ENCODE measurements at regions not wholly inside any gene's neighbourhood (a gene's known extent, or its start where the extent isn't known, plus 50 kb on each side); places are given as distances from the start of the nearest gene placed in this dataset.

GRCh38 chr5:144093868-144094267 is 76.6 kb downstream of the YIPF5 start:
- peaks cover 13% of the 10 kb centered on the region for H3K4me1 Mint-ChIP-seq
- H3K9ac ChIP-seq (ENCODE audit: low read length) = no peak overlapping the region
- H3K79me2 ChIP-seq (ENCODE audit: control insufficient read depth, insufficient read depth, low read length) = no peaks in the 10 kb centered on the region
- H4K20me1 ChIP-seq (ENCODE audit: control insufficient read depth, insufficient read depth, low read length, poor library complexity, severe bottlenecking) = no peaks in the 10 kb centered on the region
- TF ChIP-seq CTCF (IDR thresholded peaks at IDR 0.05) = no peak
- TF ChIP-seq EZH2 (IDR thresholded peaks at IDR 0.05; ENCODE audit: borderline replicate concordance, insufficient read depth, low read depth, low read length, poor library complexity, severe bottlenecking) = no peak
- no peak overlapping the region for H3K27ac Mint-ChIP-seq
- no peak overlapping the region for H2AFZ ChIP-seq (ENCODE audit: insufficient read depth, low read depth, low read length, poor library complexity, severe bottlenecking)
- no peak for ATAC-seq (ENCODE audit: low read depth)
- no peaks in the 10 kb centered on the region for H3K27me3 ChIP-seq (replicated peaks in 1 of 4; ENCODE audit: control extremely low read depth in 1 of 4, control insufficient read depth in 3 of 4, insufficient read depth in 4 of 4, low read length in 3 of 4)
- H3K9me3 ChIP-seq (ENCODE audit: control extremely low read depth in 1 of 3, control insufficient read depth in 2 of 3, insufficient read depth in 1 of 3, low read length in 2 of 3) = peaks cover 0 to 2% (median 0%) of the 10 kb centered on the region in 3 donors
- peaks cover 4% of the 10 kb centered on the region for H3K9me3 Mint-ChIP-seq (ENCODE audit: insufficient read depth)
- H3K4me1 ChIP-seq (ENCODE audit: control insufficient read depth in 2 of 2, insufficient read depth in 2 of 2, low read length in 2 of 2) = peaks cover 2 to 11% of the 10 kb centered on the region in 2 donors
- no peaks in the 10 kb centered on the region for H3K36me3 ChIP-seq (replicated peaks in 1 of 2; ENCODE audit: control extremely low read depth in 1 of 2, control insufficient read depth in 1 of 2, extremely low read depth in 1 of 2, insufficient read depth in 2 of 2, low read length in 1 of 2)
- intact Hi-C loops (cut with micrococcal nuclease) = no loop called here
- POLR2A ChIA-PET = no interaction called here
- DNase-seq = no peak
- H3K27me3 Mint-ChIP-seq = peaks cover 3% of the 10 kb centered on the region
- CTCF ChIA-PET = no interaction called here
- no peak overlapping the region for H3K4me2 ChIP-seq (replicated peaks; ENCODE audit: low read depth, low read length, poor library complexity, severe bottlenecking)
- no peak overlapping the region for H3K27ac ChIP-seq (ENCODE audit: low read length in 2 of 2)
- no peak overlapping the region for H3K4me3 Mint-ChIP-seq
- H3K4me3 ChIP-seq (ENCODE audit: control extremely low read depth in 1 of 5, extremely low read depth in 1 of 5, insufficient read depth in 1 of 5, low read depth in 2 of 5, low read length in 4 of 5) = no peak overlapping the region
- WGBS (ENCODE audit: insufficient coverage) = no CpG with 5 or more reads among the region's 2 CpGs

- Histone ChIP-seq H3K4me2 (replicated peaks; ENCODE audit: low read depth, low read length, poor library complexity, severe bottlenecking) (no peak overlapping the region), H2AFZ (ENCODE audit: insufficient read depth, low read depth, low read length, poor library complexity, severe bottlenecking) (no peak overlapping the region), H3K4me1 (ENCODE audit: control insufficient read depth in 2 of 2, insufficient read depth in 2 of 2, low read length in 2 of 2) (no peaks in the 10 kb centered on the region), H3K9ac (ENCODE audit: low read length) (no peak overlapping the region), H3K9me3 (ENCODE audit: control extremely low read depth in 1 of 3, control insufficient read depth in 2 of 3, insufficient read depth in 1 of 3, low read length in 2 of 3) (no peaks in the 10 kb centered on the region), H3K27ac (ENCODE audit: low read length in 2 of 2) (no peak overlapping the region), H3K27me3 (replicated peaks in 1 of 4; ENCODE audit: control extremely low read depth in 1 of 4, control insufficient read depth in 3 of 4, insufficient read depth in 4 of 4, low read length in 3 of 4) (no peaks in the 10 kb centered on the region), H4K20me1 (ENCODE audit: control insufficient read depth, insufficient read depth, low read length, poor library complexity, severe bottlenecking) (no peaks in the 10 kb centered on the region), H3K4me3 (ENCODE audit: control extremely low read depth in 1 of 5, extremely low read depth in 1 of 5, insufficient read depth in 1 of 5, low read depth in 2 of 5, low read length in 4 of 5) (no peak overlapping the region), H3K36me3 (replicated peaks in 1 of 2; ENCODE audit: control extremely low read depth in 1 of 2, control insufficient read depth in 1 of 2, extremely low read depth in 1 of 2, insufficient read depth in 2 of 2, low read length in 1 of 2) (no peaks in the 10 kb centered on the region), H3K79me2 (ENCODE audit: control insufficient read depth, insufficient read depth, low read length) (no peaks in the 10 kb centered on the region)
- no peak for ATAC-seq (ENCODE audit: low read depth)
- Mint-ChIP-seq H3K4me1 (no peaks in the 10 kb centered on the region), H3K4me3 (no peak overlapping the region), H3K9me3 (ENCODE audit: insufficient read depth) (no peaks in the 10 kb centered on the region), H3K27ac (no peak overlapping the region), H3K27me3 (peaks cover 3% of the 10 kb centered on the region)
- TF ChIP-seq EZH2 (IDR thresholded peaks at IDR 0.05; ENCODE audit: borderline replicate concordance, insufficient read depth, low read depth, low read length, poor library complexity, severe bottlenecking) (no peak), CTCF (IDR thresholded peaks at IDR 0.05) (no peak)
- DNase-seq = no peak
- 89% methylated on average over 1 of the region's 1 CpG for WGBS (ENCODE audit: insufficient coverage)
- ChIA-PET POLR2A (no interaction called here), CTCF (no interaction called here)
- intact Hi-C loops (cut with micrococcal nuclease) = no loop called here
Observed at GRCh38 chr5:144100702-144101101, 69.8 kb downstream of the YIPF5 start.
